ENCODE measurements at regions not wholly inside any gene's neighbourhood (a gene's known extent, or its start where the extent isn't known, plus 50 kb on each side); places are given as distances from the start of the nearest gene placed in this dataset.
"Not testable (repeated sequence)": the region's sequence is repeated elsewhere in the genome, so short reads cannot be mapped to it uniquely, and the experiment has no call there.

DNA sequence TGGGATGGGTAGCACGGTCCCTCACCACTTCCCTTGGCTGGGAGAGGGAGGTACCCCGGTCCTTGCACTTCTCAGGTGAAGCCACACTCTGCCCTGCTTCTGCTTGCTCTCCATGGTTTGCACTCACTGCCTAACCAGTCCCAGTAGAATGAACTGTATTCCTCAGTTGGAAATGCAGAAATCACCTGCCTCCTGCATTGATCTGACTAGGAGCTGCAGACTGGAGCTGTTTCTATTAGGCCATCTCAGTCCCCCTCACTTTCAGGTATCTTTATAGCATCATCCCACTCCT, 264.9 kb downstream of the ZWINT start:
- no peak for DNase-seq

DNA sequence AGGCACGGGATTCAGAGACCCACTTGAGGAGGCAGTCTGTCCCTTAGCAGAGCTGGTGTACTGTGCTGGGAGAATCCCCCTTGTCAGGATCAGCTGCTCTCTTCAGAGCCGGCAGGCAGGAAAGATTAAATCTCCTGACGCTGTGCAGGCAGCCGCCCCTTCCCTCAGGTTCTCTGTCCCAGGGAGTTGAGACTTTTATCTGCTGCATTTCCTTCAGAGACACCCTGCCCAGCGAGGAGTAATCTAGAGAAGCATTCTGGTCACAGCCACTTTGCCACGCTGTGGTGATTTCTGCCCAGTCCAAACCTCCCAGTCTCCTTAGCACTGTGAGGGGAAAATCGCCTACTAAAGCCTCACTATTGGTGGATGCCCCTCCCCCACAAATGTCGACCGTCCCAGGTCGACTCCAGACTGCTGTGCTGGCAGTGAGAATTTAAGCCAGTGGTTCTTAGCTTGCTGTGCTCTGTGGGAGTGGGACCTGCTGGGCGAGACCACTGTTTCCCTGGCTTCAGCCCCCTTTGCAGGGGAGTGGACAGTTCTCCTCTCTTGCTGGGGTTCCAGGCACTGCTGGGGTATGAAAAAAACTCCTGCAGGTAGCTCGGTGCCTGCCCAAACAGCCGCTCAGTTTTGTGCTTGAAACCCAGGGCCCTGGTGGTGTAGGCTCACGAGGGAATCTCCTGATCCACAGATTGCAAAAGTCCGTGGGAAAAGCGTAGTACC, 265.4 kb downstream of the ZWINT start:
- DNase-seq = no peak

DNA sequence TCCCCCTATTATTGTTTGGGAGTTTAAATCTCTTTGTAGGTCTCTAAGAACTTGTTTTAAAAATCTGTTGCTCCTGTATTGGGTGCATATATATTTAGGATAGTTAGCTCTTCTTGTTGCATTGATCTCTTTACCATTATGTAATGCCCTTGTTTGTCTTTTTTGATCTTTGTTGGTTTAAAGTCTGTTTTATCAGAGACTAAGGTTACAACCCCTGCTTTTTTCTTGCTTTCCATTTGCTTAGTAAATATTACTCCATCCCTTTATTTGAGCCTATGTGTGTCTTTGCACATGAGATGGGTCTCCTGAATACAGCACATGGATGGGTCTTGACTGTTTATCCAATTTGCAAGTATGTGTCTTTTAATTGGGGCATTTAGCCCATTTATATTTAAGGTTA, 267.4 kb downstream of the ZWINT start:
- not testable (repeated sequence) for DNase-seq

DNA sequence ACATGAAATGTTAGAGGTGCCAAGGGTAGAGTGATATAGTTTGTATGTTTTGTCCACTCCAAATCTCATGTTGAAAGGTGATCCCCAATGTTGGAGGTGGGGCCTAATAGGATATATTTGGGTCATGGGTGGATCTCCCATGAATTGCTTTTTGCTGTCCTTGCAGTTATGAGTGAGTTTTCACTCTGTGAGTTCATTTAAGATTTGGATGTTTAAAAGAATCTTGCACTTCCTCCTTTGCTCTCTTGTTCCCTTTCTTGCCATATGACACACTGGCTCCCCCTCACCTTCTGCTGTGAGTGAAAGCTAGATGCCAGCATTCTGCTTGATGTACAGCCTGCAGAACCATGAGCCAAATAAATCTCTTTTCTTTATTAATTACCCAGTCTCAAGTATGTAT, 269.2 kb downstream of the ZWINT start:
- no peak for DNase-seq

DNA sequence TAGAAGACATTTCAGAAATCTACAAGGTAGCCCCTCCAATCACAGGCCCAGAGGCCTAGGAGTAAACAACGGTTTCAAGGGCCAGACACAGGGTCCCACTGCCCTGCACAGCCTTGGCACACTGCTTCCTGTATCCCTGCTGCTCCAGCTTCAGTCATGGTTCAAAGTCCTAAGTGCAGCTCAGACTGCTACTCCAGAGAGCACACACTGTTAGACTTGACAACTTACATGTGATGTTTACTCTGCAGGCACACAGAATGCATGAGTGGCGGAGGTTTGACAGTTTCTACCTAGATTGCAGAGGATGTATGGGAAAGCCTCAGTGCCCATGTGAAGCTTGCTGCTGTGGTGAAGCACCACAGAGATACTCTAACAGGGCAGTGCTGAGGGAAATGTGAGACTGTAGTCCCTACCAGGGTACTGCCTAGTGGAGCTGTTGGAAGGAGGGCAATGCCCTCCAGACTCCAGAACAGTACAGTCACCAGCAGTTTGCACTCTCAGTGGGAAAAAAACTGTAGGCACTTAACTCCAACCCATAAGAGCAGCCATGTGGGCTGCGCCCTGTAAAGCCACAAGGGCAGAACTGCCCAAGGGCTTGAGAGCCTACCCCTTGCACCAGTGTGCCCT, 270.0 kb downstream of the ZWINT start:
- DNase-seq = no peak

DNA sequence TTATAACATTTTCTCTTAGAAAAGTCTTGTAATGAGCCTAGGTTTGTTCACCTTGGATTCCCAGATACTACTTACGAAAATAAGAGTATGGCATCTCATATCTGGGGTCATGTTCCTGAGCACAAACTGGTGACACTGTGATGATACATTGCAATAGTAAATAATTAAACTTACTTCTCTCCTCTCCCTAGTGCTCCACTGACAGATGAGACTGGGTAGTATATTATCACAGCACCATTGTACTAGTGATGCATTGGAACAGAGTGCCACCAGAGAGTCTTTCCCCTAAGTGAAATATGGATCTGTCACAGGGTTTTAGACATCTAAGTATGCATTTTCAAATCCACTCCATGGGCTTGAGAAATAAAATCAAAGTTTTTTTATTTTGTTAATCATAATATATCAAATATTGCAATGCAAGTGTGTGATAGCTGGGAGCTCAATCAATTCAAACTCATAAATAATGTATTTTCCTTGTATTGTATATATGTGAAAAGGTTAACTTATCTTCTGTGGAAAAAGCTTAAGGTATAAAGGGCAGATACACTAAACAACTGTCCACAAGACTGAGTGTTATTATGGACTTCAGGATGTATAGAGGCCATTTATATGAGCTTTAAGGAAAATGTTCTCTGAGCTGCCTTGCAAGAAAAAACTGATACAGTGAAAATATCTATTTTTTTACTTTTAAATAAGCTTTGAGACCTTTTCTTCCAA, 275.5 kb downstream of the ZWINT start:
- DNase-seq = no peak

DNA sequence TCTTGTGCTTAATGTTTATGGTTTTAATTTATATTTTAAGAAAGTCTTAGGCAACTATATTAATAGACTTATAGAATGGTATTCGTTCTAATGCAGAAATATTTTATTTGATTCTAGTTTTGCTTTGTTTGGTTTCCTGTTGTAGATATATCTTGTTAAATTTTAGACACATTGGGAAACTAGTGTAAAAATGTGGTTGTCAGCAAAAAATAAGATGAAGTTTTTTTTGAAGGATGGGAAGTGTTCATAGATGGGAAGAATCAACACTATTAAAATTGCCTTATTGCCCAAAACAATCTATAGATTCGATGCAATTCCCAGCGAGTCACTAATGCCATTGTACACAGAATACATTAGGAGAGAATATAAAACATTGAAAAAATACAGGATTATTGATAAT, 278.9 kb downstream of the ZWINT start:
- no peak for DNase-seq

DNA sequence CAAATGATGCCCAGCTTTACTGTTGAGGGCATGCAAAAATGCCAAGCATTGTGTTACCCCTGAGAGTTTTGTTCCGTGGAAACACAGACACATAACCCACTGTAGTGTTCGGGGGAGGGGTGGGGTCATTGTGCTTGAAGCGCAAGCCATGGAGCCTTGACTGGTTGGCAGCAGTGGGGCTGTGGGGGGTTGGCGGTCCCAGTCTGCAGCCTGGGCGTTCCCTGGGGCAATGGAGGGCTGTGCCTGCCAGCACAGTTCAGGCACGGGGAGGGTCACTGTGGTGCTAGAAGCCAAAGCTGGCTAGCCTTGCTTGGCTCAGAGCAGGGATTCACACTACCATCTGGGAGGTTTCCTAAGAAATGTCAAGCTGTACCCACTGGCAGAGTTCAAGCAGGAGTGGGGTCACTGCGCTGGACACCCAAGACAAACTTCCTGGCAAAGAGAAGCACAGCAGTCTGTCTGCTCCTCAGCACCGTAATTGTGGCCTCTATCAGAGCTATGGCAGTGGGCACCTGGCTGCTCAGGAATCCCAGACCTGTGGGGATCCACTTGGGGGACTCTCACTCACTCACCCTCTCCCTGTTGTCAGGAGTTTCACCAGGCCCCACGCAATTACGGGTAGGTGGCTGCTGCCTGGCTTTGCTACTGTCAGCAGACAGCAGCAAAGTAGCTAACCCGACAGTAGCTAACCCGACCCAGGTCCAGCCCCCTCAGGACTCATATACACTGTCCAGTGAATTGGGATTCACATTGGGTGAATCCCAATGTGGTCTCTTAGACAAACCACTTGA, 292.4 kb downstream of the ZWINT start:
- no peak for DNase-seq

DNA sequence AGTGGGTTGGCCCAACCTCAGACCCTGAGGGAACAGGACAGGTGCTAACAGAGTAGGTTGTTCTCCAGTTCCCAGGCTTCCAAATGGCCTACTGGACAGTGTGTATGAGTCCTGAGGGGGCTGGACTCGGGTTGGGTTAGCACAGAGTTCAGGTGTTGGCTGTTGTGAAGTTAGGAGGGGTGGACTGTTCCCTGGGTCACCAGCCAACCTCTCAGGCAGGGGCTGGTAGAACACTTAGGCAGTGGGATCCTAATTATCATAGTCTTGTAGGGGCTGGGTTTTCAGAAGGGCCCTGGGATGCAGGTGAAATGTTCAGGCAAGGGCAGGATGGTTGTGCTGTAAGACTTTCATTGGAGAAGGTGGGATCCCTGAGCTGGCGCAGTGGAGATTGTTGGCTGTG, 293.0 kb downstream of the ZWINT start:
- DNase-seq = no peak

DNA sequence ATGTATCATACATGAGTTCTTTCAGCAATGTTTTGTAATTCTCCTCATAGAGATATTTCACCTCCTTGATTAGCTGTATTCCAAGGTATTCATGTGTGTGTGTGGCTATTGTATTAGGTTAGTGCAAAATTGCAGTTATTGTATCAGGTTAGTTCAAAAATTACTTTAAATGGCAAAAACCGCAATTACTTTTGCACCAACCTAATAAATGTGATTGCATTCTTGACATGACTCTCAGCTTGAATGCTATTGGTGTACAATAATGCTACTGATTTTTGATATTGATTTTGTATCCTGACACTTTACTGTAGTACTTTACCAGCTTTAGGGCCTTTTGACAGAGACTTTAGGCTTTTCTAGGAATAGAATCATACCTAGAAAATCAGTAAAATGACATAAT, 297.4 kb downstream of the ZWINT start:
- no peak for DNase-seq

DNA sequence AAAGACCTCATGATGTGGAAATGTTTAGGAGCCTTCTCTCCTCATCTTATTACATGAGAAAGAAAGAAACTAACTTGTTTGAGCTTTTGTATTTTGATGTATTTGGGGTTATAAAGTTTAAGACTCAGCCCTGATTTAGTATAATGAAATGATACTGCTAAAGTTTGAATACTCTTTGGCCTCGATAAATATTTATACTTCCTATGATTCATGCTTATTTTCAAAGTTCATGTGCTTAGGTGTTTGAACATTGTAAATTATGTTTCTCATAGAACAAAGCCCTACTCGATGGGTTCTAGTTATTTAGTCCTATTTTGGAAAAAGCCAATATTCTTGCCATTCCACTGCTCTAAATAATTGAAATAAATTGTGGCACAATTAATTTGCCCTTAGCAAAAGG, 303.2 kb downstream of the ZWINT start:
- no peak for DNase-seq

DNA sequence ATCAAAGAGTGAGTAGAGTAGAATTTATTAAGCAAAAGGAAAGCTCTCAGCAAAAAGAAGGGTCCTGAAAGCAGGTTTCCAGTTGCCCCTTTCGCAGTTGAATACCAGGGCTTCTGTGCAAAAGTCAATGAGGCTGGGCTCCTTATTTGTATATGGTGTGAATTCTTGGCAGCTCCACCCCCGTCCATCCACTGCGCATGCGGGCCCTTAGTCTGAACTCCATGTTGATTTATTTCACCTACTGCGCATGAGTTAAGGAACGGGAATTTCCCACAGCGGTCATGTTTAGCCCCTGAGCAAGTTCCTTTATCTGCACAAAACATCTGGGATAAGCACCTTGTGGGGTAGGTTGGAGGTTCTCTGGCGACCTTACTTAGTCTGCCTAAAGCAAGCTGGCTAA, 325.6 kb downstream of the ZWINT start:
- DNase-seq = no peak

DNA sequence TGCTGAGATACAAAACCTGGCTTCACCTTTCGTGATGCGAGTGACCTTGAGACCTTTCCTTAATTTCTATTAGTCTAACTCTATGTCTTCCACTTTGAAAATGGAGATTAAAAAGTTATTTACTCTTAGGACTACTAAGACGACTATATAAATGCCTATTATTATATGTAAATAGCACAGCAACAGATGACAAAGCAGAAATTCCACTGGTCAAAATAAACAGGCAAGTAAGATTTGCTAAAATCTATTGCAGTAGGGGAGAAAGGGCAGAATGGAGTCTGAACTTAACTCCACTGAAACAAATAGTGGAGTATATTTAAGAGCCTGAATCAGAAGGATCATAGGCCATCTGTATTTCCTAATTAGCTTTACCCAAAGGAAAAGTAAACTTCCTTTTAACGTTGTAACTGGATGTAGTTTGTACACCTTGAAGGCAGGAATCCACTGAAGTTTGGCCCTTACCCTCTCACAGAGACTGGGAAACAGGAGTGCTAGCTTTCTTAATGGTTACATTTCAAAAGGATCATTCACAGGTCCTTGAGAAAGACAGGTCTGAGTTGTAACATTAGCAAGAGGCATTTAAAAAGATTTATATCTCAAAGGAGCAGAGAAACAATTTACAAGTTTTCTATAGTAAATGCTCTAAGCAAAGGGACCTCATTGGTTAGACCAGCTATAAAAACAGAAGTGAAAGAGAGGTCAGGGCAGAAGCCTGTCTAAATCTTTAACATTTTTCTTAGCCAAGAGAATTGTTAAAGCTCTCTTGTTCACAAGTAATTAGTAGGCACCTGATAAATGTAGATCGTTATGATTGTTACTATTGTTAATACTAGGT, 332.5 kb downstream of the ZWINT start:
- DNase-seq = no peak

DNA sequence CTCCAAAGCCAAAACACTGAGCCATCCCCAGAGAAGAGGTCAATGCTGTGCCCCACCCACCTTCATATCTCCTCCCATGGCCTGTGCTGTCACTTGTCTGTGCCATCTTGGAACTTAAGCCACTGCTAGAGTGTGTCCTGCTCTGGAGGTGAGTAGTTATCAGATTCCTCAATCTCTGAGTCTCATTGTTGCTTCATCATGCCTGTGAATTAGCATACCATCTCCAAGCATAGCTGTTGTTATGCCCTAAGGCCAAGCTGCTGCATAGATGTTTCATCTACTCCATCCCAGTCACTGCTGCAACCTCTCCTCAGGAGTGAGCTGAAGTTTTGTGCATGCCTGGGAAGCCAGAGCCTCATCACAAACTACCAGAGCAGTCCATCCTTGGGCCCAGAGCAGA, 349.0 kb downstream of the ZWINT start:
- no peak for DNase-seq

DNA sequence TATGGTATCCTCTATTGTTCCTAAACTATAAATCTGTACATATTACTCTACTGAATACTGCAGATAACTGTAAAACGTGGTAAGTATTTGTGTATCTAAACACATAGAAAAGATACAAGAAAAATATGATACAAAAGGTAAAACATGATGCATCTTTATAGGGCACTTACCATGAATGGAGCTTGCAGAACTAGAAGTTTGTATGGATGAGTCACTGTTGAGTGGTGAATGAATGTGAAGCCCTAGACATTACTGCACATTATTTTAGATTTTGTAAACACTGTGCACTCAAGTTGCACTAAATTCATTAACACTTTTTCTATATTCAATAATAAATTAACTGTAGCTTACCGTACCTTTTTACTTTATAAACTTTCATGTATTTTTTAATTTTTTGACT, 357.5 kb downstream of the ZWINT start:
- DNase-seq = no peak

DNA sequence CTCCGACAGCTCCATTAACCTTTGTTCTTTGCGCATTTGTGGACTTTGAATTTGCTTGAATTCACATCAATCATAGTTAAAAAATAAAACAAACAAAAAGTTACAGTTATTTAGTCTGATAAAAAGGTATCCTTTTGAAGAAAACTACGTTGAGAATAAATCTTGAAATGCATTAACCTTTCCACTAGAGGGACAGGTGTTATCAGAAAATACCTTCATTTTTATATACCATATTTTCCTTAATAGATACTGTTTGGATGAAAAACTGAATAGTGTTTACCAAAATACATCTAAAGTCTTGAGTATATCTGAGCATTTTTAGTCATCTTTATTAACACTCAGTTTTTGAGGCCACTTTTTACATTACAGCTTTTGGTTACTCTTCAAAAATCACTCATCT, 371.9 kb downstream of the ZWINT start:
- no peak for DNase-seq

DNA sequence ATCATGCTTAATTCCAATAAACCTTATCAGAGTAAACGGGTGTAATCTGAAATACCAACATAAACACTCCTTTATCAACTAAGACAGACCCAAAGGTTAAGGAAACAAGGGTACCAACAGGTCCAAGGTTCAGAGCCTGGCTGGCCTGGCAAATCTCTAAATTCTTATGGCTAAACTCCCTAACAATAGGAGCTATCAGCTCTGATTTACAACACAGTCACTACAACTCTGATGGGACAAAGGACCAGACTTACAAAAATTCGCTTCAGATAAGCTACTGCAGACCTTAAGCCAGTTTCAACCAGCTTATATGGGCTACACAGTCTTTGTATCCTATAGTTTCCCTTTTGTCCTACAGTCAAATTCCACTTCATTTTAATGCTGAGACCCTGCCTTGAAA, 381.9 kb downstream of the ZWINT start:
- DNase-seq = no peak

DNA sequence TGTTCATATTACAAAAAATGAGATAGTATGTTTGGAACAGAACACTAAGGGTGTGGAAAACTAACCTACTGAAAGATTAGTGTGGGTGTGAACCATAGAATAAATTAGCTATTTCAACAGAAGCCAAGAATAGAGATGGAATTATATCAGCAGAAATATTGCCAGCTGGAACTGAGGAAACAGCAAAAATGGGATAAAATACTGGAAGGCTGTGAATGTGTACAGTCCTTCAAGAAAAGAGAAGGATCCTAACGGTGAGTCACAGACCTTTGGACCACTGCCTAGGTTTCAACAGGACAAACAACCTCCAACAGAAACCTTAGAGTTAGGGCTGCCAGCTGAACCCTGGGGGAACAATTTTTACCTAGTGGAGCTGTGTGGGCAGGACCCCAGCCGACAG, 395.0 kb downstream of the ZWINT start:
- no peak for DNase-seq

DNA sequence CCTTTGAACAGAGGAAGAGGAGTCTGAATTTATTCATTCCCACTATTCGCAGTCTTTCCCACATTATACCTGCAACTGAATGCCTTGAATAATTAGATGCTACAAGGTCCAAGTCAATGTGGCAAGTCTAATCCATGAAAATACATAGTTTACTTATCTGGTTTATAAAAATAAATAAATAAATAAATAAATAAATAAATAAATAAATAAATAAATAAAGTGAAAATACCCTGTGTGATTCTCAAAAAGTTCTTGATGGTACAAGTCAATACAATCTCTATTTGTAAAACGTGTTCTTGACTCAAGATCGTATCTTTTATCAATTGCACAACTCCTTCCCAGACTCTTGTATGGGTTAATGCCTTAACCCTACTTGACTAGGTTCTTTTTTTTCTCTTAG, 417.7 kb downstream of the ZWINT start:
- no peak for DNase-seq

DNA sequence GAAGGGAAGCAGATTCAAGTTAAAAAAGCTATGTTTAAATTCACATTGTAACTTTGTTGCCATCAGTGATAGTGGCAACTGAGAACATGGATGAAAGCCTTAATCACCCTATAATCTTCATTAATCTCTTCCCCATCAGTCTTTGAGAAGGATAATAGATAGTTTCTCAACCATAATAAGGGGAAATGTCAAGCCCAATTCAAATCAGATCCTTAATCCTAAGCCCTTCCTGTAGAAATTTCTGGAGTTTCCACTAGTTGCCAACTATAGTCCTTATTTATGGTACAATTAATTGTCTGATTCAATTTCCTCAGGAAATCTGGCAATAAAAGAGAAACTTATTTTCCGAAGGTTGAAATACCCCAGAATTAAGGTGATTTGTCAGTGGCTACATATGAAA, 431.8 kb downstream of the ZWINT start:
- no peak for DNase-seq

DNA sequence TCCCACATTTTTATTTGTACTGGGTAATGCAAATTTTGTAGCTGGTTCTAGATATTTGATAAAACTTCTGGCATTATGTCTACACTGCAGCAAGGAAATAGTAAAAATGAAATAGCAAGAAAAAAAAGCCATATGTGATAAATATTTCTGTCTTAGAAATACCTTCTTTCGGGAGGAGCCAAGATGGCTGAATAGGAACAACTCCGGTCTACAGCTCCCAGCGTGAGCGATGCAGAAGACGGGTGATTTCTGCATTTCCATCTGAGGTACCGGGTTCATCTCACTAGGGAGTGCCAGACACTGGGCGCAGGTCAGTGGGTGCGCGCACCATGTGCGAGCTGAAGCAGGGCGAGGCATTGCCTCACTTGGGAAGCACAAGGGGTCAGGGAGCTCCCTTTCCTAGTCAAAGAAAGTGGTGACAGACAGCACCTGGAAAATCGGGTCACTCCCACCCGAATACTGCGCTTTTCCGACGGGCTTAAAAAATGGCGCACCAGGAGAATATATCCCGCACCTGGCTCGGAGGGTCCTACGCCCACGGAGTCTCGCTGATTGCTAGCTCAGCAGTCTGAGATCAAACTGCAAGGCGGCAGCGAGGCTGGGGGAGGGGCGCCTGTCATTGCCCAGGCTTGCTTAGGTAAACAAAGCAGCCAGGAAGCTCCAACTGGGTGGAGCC, 461.4 kb downstream of the ZWINT start:
- DNase-seq = not testable (repeated sequence)

DNA sequence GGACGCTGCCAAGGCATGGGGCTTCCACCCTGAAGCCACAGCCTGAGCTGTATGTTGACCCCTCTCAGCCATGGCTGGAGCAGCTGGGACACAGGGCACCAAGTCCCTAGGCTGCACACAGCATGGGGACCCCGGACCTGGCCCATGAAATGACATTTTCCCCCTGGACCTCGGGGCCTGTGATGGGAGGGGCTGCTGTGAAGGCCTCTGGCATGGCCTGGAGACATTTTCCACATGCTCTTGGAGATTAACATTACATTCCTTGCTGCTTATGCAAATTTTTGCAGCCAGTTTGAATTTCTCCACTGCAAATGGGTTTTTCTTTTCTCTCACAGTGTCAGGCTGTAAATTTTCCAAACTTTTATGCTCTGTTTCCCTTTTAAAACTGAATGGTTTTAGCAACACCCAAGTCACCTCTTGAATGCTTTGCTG, 463.6 kb downstream of the ZWINT start:
- no peak for DNase-seq
